Panc1 (cell line): ENCODE measurements at regions not wholly inside any gene's neighbourhood (a gene's known extent, or its start where the extent isn't known, plus 50 kb on each side); places are given as distances from the start of the nearest gene placed in this dataset.

ENCODE experiments used
- TF ChIP-seq, protein P1 (sequence below): fragments of 450-650 bp; IDR thresholded peaks from 2 replicates; pipeline ENCODE4 v1.5.1; 2017; ENCODE audit warnings: mild to moderate bottlenecking
- TF ChIP-seq, protein P2 (sequence below), 2 experiments: IDR thresholded peaks; 2 replicates each; pipeline ENCODE4 v1.6.1; 2011 to 2012; ENCODE audit warnings: low read depth in 2 of 2, control low read depth in 1 of 2, low read length in 1 of 2, mild to moderate bottlenecking in 1 of 2, moderate library complexity in 1 of 2; ENCODE audit not compliant: insufficient read depth in 1 of 2

DNA sequence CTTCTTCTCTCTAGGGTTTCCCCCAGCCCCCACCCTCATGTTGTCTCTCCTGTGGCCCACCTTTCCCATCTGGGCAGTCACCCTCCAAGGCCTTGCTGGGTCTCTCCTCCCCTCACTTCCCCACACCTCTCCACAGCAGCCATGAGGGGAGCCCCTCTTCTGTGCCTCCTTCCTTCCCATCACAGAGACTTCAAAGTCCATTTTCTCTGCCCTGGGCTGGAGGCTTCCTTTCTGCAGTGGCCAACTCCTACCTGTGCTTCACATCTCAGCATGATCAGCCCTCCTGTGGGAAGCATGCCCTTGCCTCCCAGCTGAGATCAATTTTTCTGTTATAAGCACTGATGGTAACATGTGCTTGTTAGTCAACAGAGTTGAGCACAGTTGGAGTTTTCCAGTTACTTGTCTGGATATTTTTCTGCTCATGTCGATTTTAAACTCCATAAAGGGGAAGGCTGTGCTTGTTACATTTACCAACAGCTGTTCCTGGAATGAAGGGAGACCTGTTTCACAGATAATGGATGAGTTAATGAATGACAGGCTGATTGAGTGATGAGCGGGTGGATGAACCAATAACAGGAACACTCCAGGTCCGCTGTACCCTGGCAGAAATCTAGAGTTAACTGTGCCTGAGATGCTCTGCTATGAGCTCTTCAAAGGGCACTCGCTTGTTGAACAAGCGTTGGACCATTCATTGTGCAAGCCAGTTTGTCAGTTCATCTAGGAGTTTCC lies 71.4 kb upstream of the PRSS58 start:
- TF ChIP-seq, protein P1, sequence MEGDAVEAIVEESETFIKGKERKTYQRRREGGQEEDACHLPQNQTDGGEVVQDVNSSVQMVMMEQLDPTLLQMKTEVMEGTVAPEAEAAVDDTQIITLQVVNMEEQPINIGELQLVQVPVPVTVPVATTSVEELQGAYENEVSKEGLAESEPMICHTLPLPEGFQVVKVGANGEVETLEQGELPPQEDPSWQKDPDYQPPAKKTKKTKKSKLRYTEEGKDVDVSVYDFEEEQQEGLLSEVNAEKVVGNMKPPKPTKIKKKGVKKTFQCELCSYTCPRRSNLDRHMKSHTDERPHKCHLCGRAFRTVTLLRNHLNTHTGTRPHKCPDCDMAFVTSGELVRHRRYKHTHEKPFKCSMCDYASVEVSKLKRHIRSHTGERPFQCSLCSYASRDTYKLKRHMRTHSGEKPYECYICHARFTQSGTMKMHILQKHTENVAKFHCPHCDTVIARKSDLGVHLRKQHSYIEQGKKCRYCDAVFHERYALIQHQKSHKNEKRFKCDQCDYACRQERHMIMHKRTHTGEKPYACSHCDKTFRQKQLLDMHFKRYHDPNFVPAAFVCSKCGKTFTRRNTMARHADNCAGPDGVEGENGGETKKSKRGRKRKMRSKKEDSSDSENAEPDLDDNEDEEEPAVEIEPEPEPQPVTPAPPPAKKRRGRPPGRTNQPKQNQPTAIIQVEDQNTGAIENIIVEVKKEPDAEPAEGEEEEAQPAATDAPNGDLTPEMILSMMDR: no peak
- TF ChIP-seq, protein P2, sequence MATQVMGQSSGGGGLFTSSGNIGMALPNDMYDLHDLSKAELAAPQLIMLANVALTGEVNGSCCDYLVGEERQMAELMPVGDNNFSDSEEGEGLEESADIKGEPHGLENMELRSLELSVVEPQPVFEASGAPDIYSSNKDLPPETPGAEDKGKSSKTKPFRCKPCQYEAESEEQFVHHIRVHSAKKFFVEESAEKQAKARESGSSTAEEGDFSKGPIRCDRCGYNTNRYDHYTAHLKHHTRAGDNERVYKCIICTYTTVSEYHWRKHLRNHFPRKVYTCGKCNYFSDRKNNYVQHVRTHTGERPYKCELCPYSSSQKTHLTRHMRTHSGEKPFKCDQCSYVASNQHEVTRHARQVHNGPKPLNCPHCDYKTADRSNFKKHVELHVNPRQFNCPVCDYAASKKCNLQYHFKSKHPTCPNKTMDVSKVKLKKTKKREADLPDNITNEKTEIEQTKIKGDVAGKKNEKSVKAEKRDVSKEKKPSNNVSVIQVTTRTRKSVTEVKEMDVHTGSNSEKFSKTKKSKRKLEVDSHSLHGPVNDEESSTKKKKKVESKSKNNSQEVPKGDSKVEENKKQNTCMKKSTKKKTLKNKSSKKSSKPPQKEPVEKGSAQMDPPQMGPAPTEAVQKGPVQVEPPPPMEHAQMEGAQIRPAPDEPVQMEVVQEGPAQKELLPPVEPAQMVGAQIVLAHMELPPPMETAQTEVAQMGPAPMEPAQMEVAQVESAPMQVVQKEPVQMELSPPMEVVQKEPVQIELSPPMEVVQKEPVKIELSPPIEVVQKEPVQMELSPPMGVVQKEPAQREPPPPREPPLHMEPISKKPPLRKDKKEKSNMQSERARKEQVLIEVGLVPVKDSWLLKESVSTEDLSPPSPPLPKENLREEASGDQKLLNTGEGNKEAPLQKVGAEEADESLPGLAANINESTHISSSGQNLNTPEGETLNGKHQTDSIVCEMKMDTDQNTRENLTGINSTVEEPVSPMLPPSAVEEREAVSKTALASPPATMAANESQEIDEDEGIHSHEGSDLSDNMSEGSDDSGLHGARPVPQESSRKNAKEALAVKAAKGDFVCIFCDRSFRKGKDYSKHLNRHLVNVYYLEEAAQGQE (IDR thresholded peaks at IDR 0.05; ENCODE audit: insufficient read depth in 1 of 2, low read depth in 2 of 2, low read length in 1 of 2): no peak
